ENCODE measurements at regions not wholly inside any gene's neighbourhood (a gene's known extent, or its start where the extent isn't known, plus 50 kb on each side); places are given as distances from the start of the nearest gene placed in this dataset.

GRCh38 chr12:74818412-74818811 lies 280.8 kb downstream of the ATXN7L3B start:
- TF ChIP-seq POLR2A (IDR thresholded peaks at IDR 0.05) (no peak), CTCF (IDR thresholded peaks at IDR 0.05) (no peak)
